ENCODE measurements at regions not wholly inside any gene's neighbourhood (a gene's known extent, or its start where the extent isn't known, plus 50 kb on each side); places are given as distances from the start of the nearest gene placed in this dataset.

DNA sequence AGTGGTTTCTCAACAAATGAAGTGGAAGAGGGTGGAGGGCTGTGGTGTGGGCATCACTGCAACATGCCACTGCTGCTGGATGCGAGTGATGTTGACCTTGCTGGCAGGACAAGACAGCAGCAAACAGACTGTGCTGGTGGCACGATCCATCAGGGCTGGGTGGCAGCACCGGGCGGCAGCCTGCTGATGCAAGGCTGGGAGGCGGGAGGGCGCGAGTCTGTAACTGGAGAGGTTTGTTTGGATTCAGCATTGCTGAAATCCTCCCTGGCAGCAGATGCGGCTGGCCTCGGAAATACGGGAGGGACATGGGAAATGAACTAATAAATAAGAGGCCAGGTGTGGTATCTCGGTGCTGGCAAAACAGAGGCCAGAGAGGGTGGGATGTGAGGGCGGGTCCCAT lies 224.2 kb downstream of the ENGASE start:
- TF ChIP-seq CTCF (IDR thresholded peaks at IDR 0.05; ENCODE audit: extremely low read depth in 1 of 2, insufficient read depth in 1 of 2, low read depth in 1 of 2, low read length in 2 of 2) (no peak), MAX (IDR thresholded peaks at IDR 0.05; ENCODE audit: insufficient read depth, insufficient read length) (no peak), POLR2AphosphoS5 (IDR thresholded peaks at IDR 0.05; ENCODE audit: insufficient read depth, low read depth, low read length) (no peak), POLR2A (IDR thresholded peaks at IDR 0.05; ENCODE audit: low read depth, low read length) (no peak), MYC (IDR thresholded peaks at IDR 0.05; ENCODE audit: low read depth, low read length) (no peak), GATA2 (IDR thresholded peaks at IDR 0.05; ENCODE audit: insufficient read depth, insufficient read length, low read depth, low read length) (no peak), EZH2 (IDR thresholded peaks at IDR 0.05; ENCODE audit: borderline replicate concordance, low read depth, low read length, severe bottlenecking) (no peak), JUN (IDR thresholded peaks at IDR 0.05; ENCODE audit: borderline replicate concordance, insufficient read depth, insufficient read length, low read depth) (no peak), FOS (IDR thresholded peaks at IDR 0.05; ENCODE audit: borderline replicate concordance, insufficient read depth, low read length) (no peak)
